ENCODE measurements at regions not wholly inside any gene's neighbourhood (a gene's known extent, or its start where the extent isn't known, plus 50 kb on each side); places are given as distances from the start of the nearest gene placed in this dataset.
A peak's percentile ranks its signal among the peaks of the same experiment; 100 is the strongest.

GRCh38 chr5:115461506-115462290 is 82.9 kb downstream of the FEM1C start:
- H3K27ac ChIP-seq, result peak overlapping the region in 1 of 4 donors; percentile 0
- no peak for DNase-seq
- H3K4me1 ChIP-seq, result peaks cover 0 to 28% (median 10%) of the 10 kb centered on the region in 4 donors
- TF ChIP-seq POLR2A (IDR thresholded peaks at IDR 0.05) (no peak), EP300 (IDR thresholded peaks at IDR 0.05; ENCODE audit: low read depth) (no peak), POLR2AphosphoS5 (IDR thresholded peaks at IDR 0.05) (no peak)
- TF ChIP-seq, protein P1, sequence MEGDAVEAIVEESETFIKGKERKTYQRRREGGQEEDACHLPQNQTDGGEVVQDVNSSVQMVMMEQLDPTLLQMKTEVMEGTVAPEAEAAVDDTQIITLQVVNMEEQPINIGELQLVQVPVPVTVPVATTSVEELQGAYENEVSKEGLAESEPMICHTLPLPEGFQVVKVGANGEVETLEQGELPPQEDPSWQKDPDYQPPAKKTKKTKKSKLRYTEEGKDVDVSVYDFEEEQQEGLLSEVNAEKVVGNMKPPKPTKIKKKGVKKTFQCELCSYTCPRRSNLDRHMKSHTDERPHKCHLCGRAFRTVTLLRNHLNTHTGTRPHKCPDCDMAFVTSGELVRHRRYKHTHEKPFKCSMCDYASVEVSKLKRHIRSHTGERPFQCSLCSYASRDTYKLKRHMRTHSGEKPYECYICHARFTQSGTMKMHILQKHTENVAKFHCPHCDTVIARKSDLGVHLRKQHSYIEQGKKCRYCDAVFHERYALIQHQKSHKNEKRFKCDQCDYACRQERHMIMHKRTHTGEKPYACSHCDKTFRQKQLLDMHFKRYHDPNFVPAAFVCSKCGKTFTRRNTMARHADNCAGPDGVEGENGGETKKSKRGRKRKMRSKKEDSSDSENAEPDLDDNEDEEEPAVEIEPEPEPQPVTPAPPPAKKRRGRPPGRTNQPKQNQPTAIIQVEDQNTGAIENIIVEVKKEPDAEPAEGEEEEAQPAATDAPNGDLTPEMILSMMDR (IDR thresholded peaks at IDR 0.05), result no peak
- no peaks in the 10 kb centered on the region for H3K9me3 ChIP-seq
- no peak overlapping the region for H3K4me3 ChIP-seq
- no peaks in the 10 kb centered on the region for H3K36me3 ChIP-seq
- intact Hi-C loops (cut with DNase I; ENCODE audit: low total_unique reads) (no loop called here), in situ Hi-C loops (cut with MboI; ENCODE audit: low pct_ligation_motif_present in 1 of 4, low pct_unique_long_range_greater_than_20kb in 1 of 4, low sequenced_read_pairs in 3 of 4) (no loop called here)
- H3K27me3 ChIP-seq, result no peaks in the 10 kb centered on the region

- peak overlapping the region in 1 of 4 donors; percentile 0 for H3K27ac ChIP-seq
- no peaks in the 10 kb centered on the region for H3K27me3 ChIP-seq
- H3K4me3 ChIP-seq, result no peak overlapping the region
- intact Hi-C loops (cut with DNase I; ENCODE audit: low total_unique reads), result no loop called here
- no peak for DNase-seq
- WGBS, 2 donors (ENCODE audit: low coverage in 1 of 2), result 88 to 93% methylated on average over 3 to 4 of the region's 4 CpGs
- H3K9me3 ChIP-seq, result no peaks in the 10 kb centered on the region
- peaks cover 0 to 33% (median 14%) of the 10 kb centered on the region in 4 donors for H3K4me1 ChIP-seq
- TF ChIP-seq POLR2A (IDR thresholded peaks at IDR 0.05) (no peak), EP300 (IDR thresholded peaks at IDR 0.05; ENCODE audit: low read depth) (no peak), POLR2AphosphoS5 (IDR thresholded peaks at IDR 0.05) (no peak)
- TF ChIP-seq, protein P1 (IDR thresholded peaks at IDR 0.05), result no peak
- in situ Hi-C loops (cut with MboI; ENCODE audit: low pct_ligation_motif_present in 1 of 4, low pct_unique_long_range_greater_than_20kb in 1 of 4, low sequenced_read_pairs in 3 of 4), result no loop called here
- H3K36me3 ChIP-seq, result no peaks in the 10 kb centered on the region
These were observed 83.5 kb downstream of the FEM1C start for GRCh38 chr5:115461093-115461492.

DNA sequence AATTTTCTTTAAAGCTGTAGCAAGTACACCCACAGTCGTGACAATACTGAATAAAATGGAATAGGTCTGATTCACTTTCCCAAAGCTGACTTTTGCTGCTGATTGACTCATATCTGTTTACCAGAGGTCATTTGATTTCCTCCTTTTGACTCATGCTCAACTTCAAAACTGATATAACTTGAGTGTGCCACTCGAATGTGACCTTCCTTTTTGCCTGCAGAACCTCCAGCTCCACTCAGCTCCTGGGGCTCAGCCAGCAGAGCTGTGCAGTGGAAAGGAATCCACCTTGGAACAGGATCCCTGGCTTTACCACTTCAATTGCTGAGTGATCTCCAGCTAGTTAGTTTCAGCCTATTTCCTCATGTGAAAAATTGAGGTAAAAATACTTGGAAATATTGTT is 84.1 kb downstream of the FEM1C start:
- in situ Hi-C loops (cut with MboI; ENCODE audit: low pct_ligation_motif_present in 1 of 4, low pct_unique_long_range_greater_than_20kb in 1 of 4, low sequenced_read_pairs in 3 of 4), result no loop called here
- intact Hi-C loops (cut with DNase I; ENCODE audit: low total_unique reads), result no loop called here
- peak in 2 of 3 donors; percentile 41 to 66 for TF ChIP-seq POLR2AphosphoS5 (IDR thresholded peaks at IDR 0.05)
- TF ChIP-seq EP300 (IDR thresholded peaks at IDR 0.05; ENCODE audit: low read depth), result no peak
- TF ChIP-seq POLR2A (IDR thresholded peaks at IDR 0.05), result no peak
- H3K4me3 ChIP-seq, result no peak overlapping the region
- no peaks in the 10 kb centered on the region for H3K9me3 ChIP-seq
- no peaks in the 10 kb centered on the region for H3K27me3 ChIP-seq
- DNase-seq, result no peak
- no peaks in the 10 kb centered on the region for H3K36me3 ChIP-seq
- H3K27ac ChIP-seq, result peak overlapping the region in 2 of 4 donors; percentile 19 to 38
- WGBS, 2 donors (ENCODE audit: low coverage in 1 of 2), result 40 to 61% methylated on average over 1 to 2 of the region's 2 CpGs
- peaks cover 2 to 38% (median 16%) of the 10 kb centered on the region in 4 donors for H3K4me1 ChIP-seq

DNA sequence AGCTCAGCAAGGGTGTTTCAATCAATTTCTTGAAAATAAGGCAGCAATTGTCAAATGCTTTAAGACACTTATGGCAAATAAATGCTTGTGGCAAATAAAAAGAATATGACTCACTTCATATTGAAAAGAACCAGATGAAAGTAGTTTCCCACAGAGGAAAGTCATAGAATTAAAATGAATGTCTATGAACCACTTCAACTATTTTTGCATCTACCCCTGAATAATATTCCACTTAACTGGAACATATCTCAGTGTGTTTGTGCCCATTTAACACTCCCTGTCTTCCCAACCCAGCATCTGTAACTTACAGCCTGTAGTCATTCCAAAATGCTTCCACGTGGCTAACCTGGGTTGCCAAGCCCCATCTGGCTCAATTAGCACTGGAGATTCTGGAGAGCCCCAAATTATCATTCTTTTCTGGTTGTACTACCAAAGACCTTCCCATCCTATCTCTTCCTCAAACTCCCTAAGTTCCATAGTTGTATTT is 84.7 kb downstream of the FEM1C start:
- intact Hi-C loops (cut with DNase I; ENCODE audit: low total_unique reads) (no loop called here), in situ Hi-C loops (cut with MboI; ENCODE audit: low pct_ligation_motif_present in 1 of 4, low pct_unique_long_range_greater_than_20kb in 1 of 4, low sequenced_read_pairs in 3 of 4) (no loop called here)
- Histone ChIP-seq H3K9me3 (no peaks in the 10 kb centered on the region), H3K36me3 (no peaks in the 10 kb centered on the region), H3K27ac (peak overlapping the region in 1 of 4 donors; percentile 19), H3K4me1 (peaks cover 2 to 44% (median 17%) of the 10 kb centered on the region in 4 donors), H3K4me3 (no peak overlapping the region), H3K27me3 (no peaks in the 10 kb centered on the region)
- 57 to 78% methylated on average over 1 of the region's 1 CpG for WGBS, 2 donors (ENCODE audit: low coverage in 1 of 2)
- no peak for TF ChIP-seq POLR2AphosphoS5 (IDR thresholded peaks at IDR 0.05)
- no peak for TF ChIP-seq EP300 (IDR thresholded peaks at IDR 0.05; ENCODE audit: low read depth)
- TF ChIP-seq POLR2A (IDR thresholded peaks at IDR 0.05), result no peak
- TF ChIP-seq, protein P1 (IDR thresholded peaks at IDR 0.05), result no peak
- DNase-seq, result no peak

All from transverse colon (tissue), 4 donors.